SK-N-SH treated with all-trans-retinoic acid at 6 μM for 48 hours (cell line): ENCODE measurements at regions not wholly inside any gene's neighbourhood (a gene's known extent, or its start where the extent isn't known, plus 50 kb on each side); places are given as distances from the start of the nearest gene placed in this dataset.

ENCODE experiments used
- ATAC-seq: fragments of 200-7000 bp; cut with Tn5 transposase; 3 replicates; pipeline ENCODE4 v1.9.1; 2020; ENCODE audit warnings: mild to moderate bottlenecking, moderate library complexity
- ARNTL ChIP-seq: fragments of 450-650 bp; formaldehyde crosslinking; IDR thresholded peaks from 2 replicates; pipeline ENCODE4 v1.5.0; 2020; ENCODE audit warnings: low read depth, mild to moderate bottlenecking, moderate library complexity, borderline replicate concordance
- BACH2 ChIP-seq: fragments of 250-450 bp; sonication (Bioruptor Pico); IDR thresholded peaks from 2 replicates; pipeline ENCODE4 v1.9.0; 2021; ENCODE audit warnings: mild to moderate bottlenecking, borderline replicate concordance
- CREB5 ChIP-seq: fragments of 250-450 bp; sonication (Bioruptor Pico); IDR thresholded peaks from 2 replicates; pipeline ENCODE4 v1.5.1; 2020; ENCODE audit warnings: low read depth, mild to moderate bottlenecking, moderate library complexity
- CSDC2 ChIP-seq: fragments of 250-450 bp; sonication (Bioruptor Pico); IDR thresholded peaks from 2 replicates; pipeline ENCODE4 v1.5.0; 2020; ENCODE audit warnings: mild to moderate bottlenecking, moderate library complexity
- CSRNP3 ChIP-seq: fragments of 250-450 bp; sonication (Bioruptor Pico); IDR thresholded peaks from 2 replicates; pipeline ENCODE4 v1.5.1; 2021; ENCODE audit warnings: mild to moderate bottlenecking, moderate library complexity
- GLIS3 ChIP-seq: fragments of 250-450 bp; sonication (Bioruptor Pico); IDR thresholded peaks from 2 replicates; pipeline ENCODE4 v1.5.0; 2020; ENCODE audit warnings: mild to moderate bottlenecking, moderate library complexity
- ISL1 ChIP-seq: fragments of 250-450 bp; sonication (Bioruptor Pico); IDR thresholded peaks from 2 replicates; pipeline ENCODE4 v2.1.2; 2022; ENCODE audit warnings: mild to moderate bottlenecking, moderate library complexity
- OSR1 ChIP-seq: fragments of 250-450 bp; sonication (Bioruptor Pico); IDR thresholded peaks from 2 replicates; pipeline ENCODE4 v1.8.0; 2022; ENCODE audit warnings: moderate library complexity, mild to moderate bottlenecking, inconsistent platforms
- PATZ1 ChIP-seq: fragments of 250-450 bp; sonication (Bioruptor Pico); IDR thresholded peaks from 2 replicates; pipeline ENCODE4 v1.8.0; 2020; ENCODE audit warnings: mild to moderate bottlenecking, moderate library complexity, borderline replicate concordance
- POU6F1 ChIP-seq: fragments of 250-450 bp; sonication (Bioruptor Pico); IDR thresholded peaks from 2 replicates; pipeline ENCODE4 v1.8.0; 2021; ENCODE audit warnings: low read depth, mild to moderate bottlenecking, moderate library complexity, borderline replicate concordance
- PPARA ChIP-seq: fragments of 250-450 bp; sonication (Bioruptor Pico); IDR thresholded peaks from 2 replicates; pipeline ENCODE4 v1.5.0; 2020; ENCODE audit warnings: mild to moderate bottlenecking, borderline replicate concordance
- RARB ChIP-seq: fragments of 250-450 bp; sonication (Bioruptor Pico); IDR thresholded peaks from 2 replicates; pipeline ENCODE4 v1.8.0; 2021; ENCODE audit warnings: mild to moderate bottlenecking, moderate library complexity
- SNAI2 ChIP-seq: fragments of 250-450 bp; sonication (Bioruptor Pico); IDR thresholded peaks from 2 replicates; pipeline ENCODE4 v1.5.0; 2020; ENCODE audit warnings: mild to moderate bottlenecking, moderate library complexity
- TCF4 ChIP-seq: fragments of 250-450 bp; sonication (Bioruptor Pico); IDR thresholded peaks from 2 replicates; pipeline ENCODE4 v1.8.0; 2021; ENCODE audit warnings: mild to moderate bottlenecking, moderate library complexity, borderline replicate concordance
- TOX ChIP-seq: fragments of 250-450 bp; sonication (Bioruptor Pico); IDR thresholded peaks from 2 replicates; pipeline ENCODE4 v1.8.0; 2021; ENCODE audit warnings: mild to moderate bottlenecking, moderate library complexity, borderline replicate concordance
- TSHZ2 ChIP-seq: fragments of 250-450 bp; sonication (Bioruptor Pico); IDR thresholded peaks from 2 replicates; pipeline ENCODE4 v1.5.0; 2020; ENCODE audit warnings: mild to moderate bottlenecking, moderate library complexity
- ZC3H10 ChIP-seq: fragments of 250-450 bp; sonication (Bioruptor Pico); IDR thresholded peaks from 2 replicates; pipeline ENCODE4 v1.5.1; 2021; ENCODE audit warnings: mild to moderate bottlenecking, moderate library complexity
- ZFP3 ChIP-seq: fragments of 250-450 bp; sonication (Bioruptor Pico); IDR thresholded peaks from 2 replicates; pipeline ENCODE4 v1.5.0; 2020; ENCODE audit warnings: mild to moderate bottlenecking, moderate library complexity
- ZFP30 ChIP-seq: fragments of 450-650 bp; formaldehyde crosslinking; IDR thresholded peaks from 2 replicates; pipeline ENCODE4 v1.5.0; 2022; ENCODE audit warnings: mild to moderate bottlenecking, moderate library complexity
- ZNF565 ChIP-seq: fragments of 450-650 bp; formaldehyde crosslinking; conservative IDR thresholded peaks from 2 replicates; pipeline ENCODE4 v1.5.0; 2020; ENCODE audit warnings: low read depth, mild to moderate bottlenecking, moderate library complexity
- ZNF70 ChIP-seq: fragments of 450-650 bp; formaldehyde crosslinking; IDR thresholded peaks from 2 replicates; pipeline ENCODE4 v1.5.0; 2020; ENCODE audit warnings: mild to moderate bottlenecking, moderate library complexity
- ZNF8 ChIP-seq: fragments of 450-650 bp; formaldehyde crosslinking; IDR thresholded peaks from 2 replicates; pipeline ENCODE4 v1.5.0; 2020; ENCODE audit warnings: mild to moderate bottlenecking, moderate library complexity

- TF ChIP-seq RARB (no peak), CSRNP3 (CRISPR knock-in tag) (no peak), ISL1 (no peak), ZNF8 (CRISPR knock-in tag) (no peak), ARNTL (CRISPR knock-in tag) (no peak), ZNF565 (CRISPR knock-in tag) (no peak), CREB5 (CRISPR knock-in tag) (no peak), OSR1 (CRISPR knock-in tag) (no peak), CSDC2 (no peak)
- peak; percentile 44 for ATAC-seq
Observed at GRCh38 chrX:20499763-20500162, 233.1 kb upstream of the RPS6KA3 start.

- TF ChIP-seq ZFP30 (CRISPR knock-in tag): no peak
- no peak for TF ChIP-seq ZNF70 (CRISPR knock-in tag)
- no peak for TF ChIP-seq GLIS3 (CRISPR knock-in tag)
- no peak for TF ChIP-seq RARB
- TF ChIP-seq PPARA: no peak
- no peak for TF ChIP-seq TCF4 (CRISPR knock-in tag)
- TF ChIP-seq TSHZ2 (CRISPR knock-in tag): no peak
- no peak for TF ChIP-seq ZNF565 (CRISPR knock-in tag)
- TF ChIP-seq ZFP3 (CRISPR knock-in tag): no peak
- no peak for TF ChIP-seq ISL1
- TF ChIP-seq ZC3H10 (CRISPR knock-in tag): no peak
- no peak for TF ChIP-seq CREB5 (CRISPR knock-in tag)
- TF ChIP-seq PATZ1: no peak
- TF ChIP-seq BACH2 (CRISPR knock-in tag): no peak
- TF ChIP-seq SNAI2: no peak
- no peak for TF ChIP-seq POU6F1 (CRISPR knock-in tag)
- TF ChIP-seq TOX (CRISPR knock-in tag): no peak
- no peak for TF ChIP-seq ZNF8 (CRISPR knock-in tag)
- ATAC-seq: peak; percentile 65
Observed at GRCh38 chrX:20498851-20499635, 232.3 kb upstream of the RPS6KA3 start.
